GM12872 (cell line): ENCODE measurements at regions not wholly inside any gene's neighbourhood (a gene's known extent, or its start where the extent isn't known, plus 50 kb on each side); places are given as distances from the start of the nearest gene placed in this dataset.

Experiments used
- CTCF ChIP-seq: IDR thresholded peaks from 3 replicates; pipeline ENCODE4 v1.5.1; 2011; ENCODE audit warnings: low read depth, mild to moderate bottlenecking, low read length, moderate library complexity; ENCODE audit not compliant: insufficient read depth

- no peak for TF ChIP-seq CTCF
Measured at GRCh38 chr15:56802161-56802560, 68.9 kb upstream of the ZNF280D start.

- TF ChIP-seq CTCF: no peak
Measured at GRCh38 chr15:56798639-56799038, 65.3 kb upstream of the ZNF280D start.

GRCh38 chr15:56797720-56798275 is 64.5 kb upstream of the ZNF280D start:
- TF ChIP-seq CTCF: no peak

GRCh38 chr15:56795502-56795901 is 62.2 kb upstream of the ZNF280D start:
- no peak for TF ChIP-seq CTCF

- TF ChIP-seq CTCF: no peak
Measured at GRCh38 chr15:56794553-56795329, 61.4 kb upstream of the ZNF280D start.

- TF ChIP-seq CTCF: no peak
Measured at GRCh38 chr15:56794165-56794552, 60.9 kb upstream of the ZNF280D start.

- TF ChIP-seq CTCF: no peak
Measured at GRCh38 chr15:56792211-56792610, 58.9 kb upstream of the ZNF280D start.
